Activated T-helper 1 cell treated with anti-CD3 and anti-CD28 coated beads, Interleukin-12 subunit alpha, Interleukin-12 subunit beta, Interleukin-2, Interleukin-4 antibody, amounts not matched to agents 30 ng/mL and 10 ng/mL and 1 ng/mL, durations not matched to agents 14 hours and 24 hours and 36 hours (primary cell): ENCODE measurements at regions not wholly inside any gene's neighbourhood (a gene's known extent, or its start where the extent isn't known, plus 50 kb on each side); places are given as distances from the start of the nearest gene placed in this dataset.

Source experiments
- DNase-seq: peaks from one replicate; pipeline ENCODE4 v3.0.0; 2021; ENCODE audit warnings: low spot score
- H3K27ac Mint-ChIP-seq: one replicate; pipeline ENCODE4 v1.8.0; 2021; ENCODE audit warnings: mild to moderate bottlenecking, mixed read lengths
- H3K27me3 Mint-ChIP-seq: one replicate; pipeline ENCODE4 v1.8.0; 2022; ENCODE audit warnings: mild to moderate bottlenecking, moderate library complexity, mixed read lengths; ENCODE audit not compliant: insufficient read depth
- H3K36me3 Mint-ChIP-seq: one replicate; pipeline ENCODE4 v1.8.0; 2021; ENCODE audit warnings: low read depth, mixed read lengths
- H3K4me1 Mint-ChIP-seq: one replicate; pipeline ENCODE4 v1.8.0; 2021; ENCODE audit warnings: low read depth, mixed read lengths
- H3K4me3 Mint-ChIP-seq: one replicate; pipeline ENCODE4 v1.8.0; 2021; ENCODE audit warnings: mild to moderate bottlenecking, moderate library complexity, mixed read lengths
- H3K9me3 Mint-ChIP-seq: one replicate; pipeline ENCODE4 v1.8.0; 2021; ENCODE audit warnings: mixed read lengths
- intact Hi-C: fragments of 100-400 bp; cut with micrococcal nuclease; formaldehyde crosslinking; loops from one replicate; pipeline ENCODE4 v1.15.1; 2024

DNA sequence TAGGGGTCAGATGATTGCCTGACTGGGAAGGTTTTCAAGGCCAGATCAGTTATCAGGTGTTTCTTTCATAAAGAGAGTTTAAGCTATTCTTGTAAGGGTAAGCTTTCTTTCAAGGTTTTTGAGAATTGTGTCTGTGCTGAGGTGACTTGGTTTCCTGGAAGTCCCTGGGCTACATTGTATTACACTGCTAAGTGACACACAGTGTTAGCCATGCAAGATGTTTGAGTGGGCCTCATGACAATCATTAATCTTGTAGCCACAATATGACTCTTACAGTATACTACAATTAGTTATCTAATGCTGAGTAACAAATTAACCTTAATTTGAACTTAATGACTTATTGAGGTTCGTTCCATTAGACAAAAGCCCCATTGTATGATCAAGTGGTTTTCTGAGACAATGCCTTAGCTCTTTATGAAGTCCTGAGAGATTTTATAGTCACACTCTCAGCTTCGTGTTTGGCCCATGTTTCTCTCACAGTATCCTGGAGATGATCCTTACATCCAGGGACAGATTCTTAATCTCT, 186.7 kb downstream of the RPS12 start:
- Mint-ChIP-seq H3K27ac (no peak overlapping the region), H3K36me3 (no peaks in the 10 kb centered on the region), H3K9me3 (no peaks in the 10 kb centered on the region), H3K4me3 (no peak overlapping the region), H3K27me3 (peaks cover 6% of the 10 kb centered on the region), H3K4me1 (no peaks in the 10 kb centered on the region)
- no peak for DNase-seq
- intact Hi-C loops = no loop called here

DNA sequence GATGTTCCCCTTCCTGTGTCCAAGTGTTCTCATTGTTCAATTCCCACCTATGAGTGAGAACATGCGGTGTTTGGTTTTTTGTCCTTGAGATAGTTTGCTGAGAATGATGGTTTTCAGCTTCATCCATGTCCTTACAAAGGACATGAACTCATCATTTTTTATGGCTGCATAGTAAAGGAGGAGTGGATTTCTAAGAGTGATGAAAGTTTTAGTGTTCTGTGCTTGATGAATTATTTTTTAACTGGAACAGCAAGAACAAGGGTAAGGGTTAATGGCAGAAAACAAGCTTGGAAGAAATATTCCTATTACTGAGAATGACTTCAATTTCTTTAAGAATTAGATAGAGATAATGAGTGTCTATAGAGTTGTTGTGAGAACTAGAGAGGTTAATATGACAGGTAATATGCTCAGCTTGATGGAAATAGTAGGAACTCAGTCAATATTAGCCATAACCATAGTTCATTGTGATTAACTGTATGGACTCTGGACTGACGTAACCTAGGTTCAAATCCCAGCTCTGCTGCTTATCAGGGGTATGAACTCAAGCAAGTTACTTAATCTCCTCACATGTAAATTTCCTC, 190.0 kb downstream of the RPS12 start:
- intact Hi-C loops = no loop called here
- Mint-ChIP-seq H3K27me3 (peaks cover 9% of the 10 kb centered on the region), H3K4me3 (no peak overlapping the region), H3K27ac (no peak overlapping the region), H3K4me1 (no peaks in the 10 kb centered on the region), H3K9me3 (no peaks in the 10 kb centered on the region), H3K36me3 (no peaks in the 10 kb centered on the region)
- DNase-seq = no peak

DNA sequence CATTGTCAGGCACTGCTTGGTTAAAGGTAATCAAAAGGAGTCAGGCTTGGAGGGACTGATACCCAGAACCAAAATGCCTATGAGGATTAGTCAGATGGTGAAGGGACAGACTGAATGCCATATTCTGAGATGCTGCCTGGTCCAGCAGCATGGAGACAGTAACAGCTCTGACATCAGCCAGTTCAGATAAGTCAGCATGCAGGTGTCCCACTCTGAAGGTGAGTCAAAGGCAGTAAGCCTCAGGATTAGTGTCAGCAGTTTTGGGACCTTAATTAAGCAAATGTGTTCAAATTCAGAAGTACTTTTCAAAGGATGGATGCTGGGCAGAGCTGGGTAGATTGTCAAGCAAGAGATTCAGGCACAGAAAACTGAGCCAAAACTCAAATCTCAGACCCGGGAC, 198.4 kb downstream of the RPS12 start:
- H3K9me3 Mint-ChIP-seq = no peaks in the 10 kb centered on the region
- no peaks in the 10 kb centered on the region for H3K36me3 Mint-ChIP-seq
- H3K4me1 Mint-ChIP-seq = no peaks in the 10 kb centered on the region
- H3K4me3 Mint-ChIP-seq = no peak overlapping the region
- H3K27ac Mint-ChIP-seq = no peak overlapping the region
- intact Hi-C loops = no loop called here
- H3K27me3 Mint-ChIP-seq = peaks cover 7% of the 10 kb centered on the region
- no peak for DNase-seq

DNA sequence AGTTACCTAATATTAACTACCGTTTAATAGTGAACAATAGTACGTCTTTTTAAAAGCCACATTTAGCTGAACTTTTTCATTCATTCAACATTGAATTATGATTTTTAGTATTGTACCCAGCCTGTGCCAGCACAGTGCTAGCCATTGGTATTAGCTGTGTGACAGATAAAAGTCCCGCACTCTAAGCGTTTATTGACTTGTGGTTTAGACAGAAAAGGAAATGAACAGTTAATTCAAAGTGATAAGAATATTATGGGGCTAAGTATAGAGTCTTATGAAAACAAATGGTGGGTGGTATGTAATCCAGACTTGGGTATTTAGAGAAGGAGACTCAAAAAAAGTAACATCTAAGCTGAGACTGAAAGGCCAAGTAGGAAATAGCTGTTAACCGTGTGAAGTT, 202.3 kb downstream of the RPS12 start:
- Mint-ChIP-seq H3K36me3 (no peaks in the 10 kb centered on the region), H3K4me3 (no peak overlapping the region), H3K27ac (no peak overlapping the region), H3K27me3 (peaks cover 3% of the 10 kb centered on the region), H3K4me1 (no peaks in the 10 kb centered on the region), H3K9me3 (no peaks in the 10 kb centered on the region)
- intact Hi-C loops = no loop called here
- DNase-seq = no peak

DNA sequence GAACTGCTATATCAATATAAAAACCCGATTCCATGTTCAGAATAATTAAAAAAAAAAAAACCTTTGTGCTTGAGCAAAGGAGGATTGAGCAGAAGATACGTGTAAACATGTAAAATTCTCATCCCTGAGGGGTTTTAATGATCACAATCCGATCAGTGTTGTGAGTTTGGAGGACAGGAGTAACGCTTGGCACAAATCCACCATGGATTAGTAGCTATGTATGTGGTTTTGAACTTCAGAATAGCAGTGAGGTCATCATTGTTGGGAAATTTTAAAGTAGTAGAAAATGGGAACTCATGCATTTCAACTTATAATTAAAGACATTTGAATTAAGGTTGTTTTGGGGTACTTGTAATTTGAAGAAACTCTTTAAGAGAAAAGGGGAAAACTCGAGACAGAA, 203.2 kb downstream of the RPS12 start:
- no peak for DNase-seq
- intact Hi-C loops = no loop called here
- Mint-ChIP-seq H3K4me3 (no peak overlapping the region), H3K27me3 (peaks cover 3% of the 10 kb centered on the region), H3K4me1 (no peaks in the 10 kb centered on the region), H3K36me3 (no peaks in the 10 kb centered on the region), H3K27ac (no peak overlapping the region), H3K9me3 (no peaks in the 10 kb centered on the region)

DNA sequence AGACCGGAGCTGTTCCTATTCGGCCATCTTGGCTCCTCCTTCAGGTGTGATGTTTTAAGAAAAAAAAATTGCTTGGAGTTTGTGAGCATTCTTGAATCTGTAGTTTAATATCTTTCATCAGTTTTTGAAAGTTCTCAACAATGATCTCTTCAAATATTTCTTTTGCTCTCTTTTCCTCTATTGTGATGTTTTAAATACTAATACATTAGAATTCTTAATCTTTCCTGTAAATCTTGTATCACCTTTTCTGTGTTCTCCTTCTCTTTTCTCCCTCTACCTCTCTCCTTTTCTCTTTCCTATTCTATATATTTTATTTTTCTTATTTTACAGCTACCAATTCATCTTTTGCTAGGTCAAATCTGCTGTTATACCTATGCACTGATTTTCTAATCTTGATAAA, 212.3 kb downstream of the RPS12 start:
- no peaks in the 10 kb centered on the region for H3K4me1 Mint-ChIP-seq
- H3K9me3 Mint-ChIP-seq = no peaks in the 10 kb centered on the region
- H3K27me3 Mint-ChIP-seq = no peaks in the 10 kb centered on the region
- H3K36me3 Mint-ChIP-seq = no peaks in the 10 kb centered on the region
- intact Hi-C loops = no loop called here
- no peak for DNase-seq
- no peak overlapping the region for H3K27ac Mint-ChIP-seq
- H3K4me3 Mint-ChIP-seq = no peak overlapping the region

DNA sequence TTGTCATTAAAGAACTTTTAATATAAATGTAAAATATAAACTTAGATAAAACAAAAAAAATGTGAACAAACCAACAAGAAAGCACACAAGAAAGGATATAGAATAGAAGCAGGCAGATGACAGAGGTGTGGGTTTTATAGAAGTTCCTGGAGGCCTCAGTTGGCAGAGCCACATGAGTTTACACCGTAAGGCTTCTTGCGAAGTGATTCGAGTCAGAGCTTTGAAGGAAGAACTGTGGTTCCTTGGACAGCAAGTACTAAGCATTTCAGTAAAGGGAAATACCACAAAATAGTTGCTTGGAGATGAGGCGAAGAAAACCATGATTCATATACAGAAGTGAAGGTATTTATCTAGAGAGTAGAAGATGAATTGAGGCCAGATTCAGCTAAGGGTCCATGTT, 207.9 kb upstream of the EYA4 start:
- no peaks in the 10 kb centered on the region for H3K4me1 Mint-ChIP-seq
- H3K27ac Mint-ChIP-seq = no peak overlapping the region
- peaks cover 4% of the 10 kb centered on the region for H3K27me3 Mint-ChIP-seq
- DNase-seq = no peak
- no peaks in the 10 kb centered on the region for H3K36me3 Mint-ChIP-seq
- no peak overlapping the region for H3K4me3 Mint-ChIP-seq
- H3K9me3 Mint-ChIP-seq = no peaks in the 10 kb centered on the region
- intact Hi-C loops = no loop called here

DNA sequence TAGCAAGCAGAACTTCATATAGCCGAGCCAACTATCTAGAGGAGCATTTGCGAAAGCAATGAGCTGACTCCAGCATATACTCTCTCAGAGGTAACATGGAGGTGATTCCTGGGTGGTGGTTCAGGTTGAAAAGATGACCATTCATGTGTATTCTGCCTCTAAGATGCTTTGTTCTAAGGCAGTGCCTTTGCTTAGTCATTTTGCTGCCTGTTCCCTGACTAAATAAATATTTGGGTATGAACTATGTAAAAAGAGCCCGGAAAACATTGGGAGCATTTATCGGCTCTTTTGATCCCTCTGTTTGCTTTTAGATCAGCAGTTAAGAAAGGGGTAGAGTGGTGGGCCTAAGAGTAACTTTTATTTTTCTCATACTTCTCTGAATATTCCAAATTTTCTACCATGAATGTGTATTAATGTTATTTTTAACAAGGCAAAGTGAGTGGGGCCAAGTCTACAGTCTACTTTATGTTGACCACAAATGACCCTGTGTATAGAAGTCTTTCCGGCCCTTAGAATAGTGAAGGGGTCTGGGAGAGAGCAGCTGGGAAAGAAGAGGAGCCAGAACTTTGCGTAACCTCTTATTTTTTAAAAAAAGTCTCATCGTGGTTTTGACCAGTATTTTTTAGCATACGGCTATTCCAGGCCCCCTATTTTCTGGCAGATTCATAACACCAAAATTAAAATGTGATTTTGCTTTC, 206.5 kb upstream of the EYA4 start:
- H3K4me1 Mint-ChIP-seq = no peaks in the 10 kb centered on the region
- no peaks in the 10 kb centered on the region for H3K36me3 Mint-ChIP-seq
- no peak overlapping the region for H3K27ac Mint-ChIP-seq
- no peaks in the 10 kb centered on the region for H3K9me3 Mint-ChIP-seq
- intact Hi-C loops = no loop called here
- DNase-seq = no peak
- no peak overlapping the region for H3K4me3 Mint-ChIP-seq
- H3K27me3 Mint-ChIP-seq = peaks cover 4% of the 10 kb centered on the region

DNA sequence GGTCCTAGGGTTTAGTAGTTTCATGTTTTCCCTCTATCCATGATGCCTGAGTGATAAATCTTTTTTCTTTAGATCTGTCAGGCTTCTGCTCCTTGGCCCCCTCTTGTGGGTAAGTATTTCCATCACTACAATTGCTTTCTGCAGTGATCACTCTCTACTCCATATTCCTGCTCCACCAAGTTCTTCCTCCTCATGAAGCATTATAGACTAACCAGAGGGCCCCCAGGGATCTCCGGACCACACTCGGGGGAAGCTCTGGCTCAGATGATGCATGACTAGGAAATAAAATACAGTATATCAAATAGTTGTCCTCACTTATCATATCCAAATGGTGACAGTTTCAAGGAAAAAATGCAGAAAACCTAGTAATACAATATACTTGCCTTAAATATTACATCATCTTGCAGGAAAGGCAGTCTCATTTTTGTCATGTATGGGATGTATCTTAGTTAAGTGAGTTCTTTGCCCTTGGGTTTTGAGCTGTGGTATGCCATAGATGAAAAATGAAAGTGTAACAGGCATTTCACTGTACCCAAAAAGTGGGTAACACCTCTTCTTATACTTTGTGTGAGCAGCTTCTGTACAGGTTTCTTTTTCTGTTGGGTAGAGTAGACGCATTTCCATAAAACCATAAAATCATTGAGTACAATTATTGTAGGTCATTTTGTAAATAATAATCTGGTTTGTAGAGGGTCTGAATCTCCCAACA, 200.9 kb upstream of the EYA4 start:
- DNase-seq = no peak
- no peaks in the 10 kb centered on the region for H3K36me3 Mint-ChIP-seq
- intact Hi-C loops = no loop called here
- H3K27ac Mint-ChIP-seq = no peak overlapping the region
- no peaks in the 10 kb centered on the region for H3K9me3 Mint-ChIP-seq
- H3K27me3 Mint-ChIP-seq = peaks cover 4% of the 10 kb centered on the region
- H3K4me3 Mint-ChIP-seq = no peak overlapping the region
- H3K4me1 Mint-ChIP-seq = no peaks in the 10 kb centered on the region

DNA sequence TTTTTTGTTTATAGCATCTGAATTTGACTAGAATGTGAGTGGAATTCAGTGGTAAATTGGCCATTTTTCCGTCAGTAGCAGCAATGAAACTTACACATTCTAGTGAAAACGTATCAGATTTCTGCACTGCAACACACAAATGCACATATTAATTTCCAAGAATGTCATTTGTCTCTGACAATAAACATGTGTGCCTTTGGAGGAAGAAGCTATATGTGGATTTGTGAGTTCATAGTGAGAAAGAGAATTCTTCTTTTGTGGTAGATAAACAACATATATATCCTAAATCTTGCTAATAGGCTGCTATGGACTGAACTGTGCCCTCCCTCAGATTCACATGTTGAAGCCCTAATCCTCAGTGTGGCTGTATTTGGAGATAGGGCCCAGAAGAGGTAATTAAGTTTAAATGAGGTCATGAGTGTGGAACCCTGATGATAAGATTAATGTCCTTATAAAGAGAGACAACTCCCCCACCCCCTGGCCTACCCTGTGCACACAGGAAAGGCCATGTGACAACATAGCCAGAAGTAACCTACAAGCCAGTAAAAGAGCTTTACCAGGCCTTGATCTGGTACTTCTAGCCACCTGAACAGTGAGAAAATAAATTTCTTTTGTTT, 200.2 kb upstream of the EYA4 start:
- Mint-ChIP-seq H3K36me3 (no peaks in the 10 kb centered on the region), H3K4me1 (no peaks in the 10 kb centered on the region), H3K27me3 (peaks cover 4% of the 10 kb centered on the region), H3K9me3 (no peaks in the 10 kb centered on the region), H3K27ac (no peak overlapping the region), H3K4me3 (no peak overlapping the region)
- DNase-seq = no peak
- intact Hi-C loops = no loop called here

DNA sequence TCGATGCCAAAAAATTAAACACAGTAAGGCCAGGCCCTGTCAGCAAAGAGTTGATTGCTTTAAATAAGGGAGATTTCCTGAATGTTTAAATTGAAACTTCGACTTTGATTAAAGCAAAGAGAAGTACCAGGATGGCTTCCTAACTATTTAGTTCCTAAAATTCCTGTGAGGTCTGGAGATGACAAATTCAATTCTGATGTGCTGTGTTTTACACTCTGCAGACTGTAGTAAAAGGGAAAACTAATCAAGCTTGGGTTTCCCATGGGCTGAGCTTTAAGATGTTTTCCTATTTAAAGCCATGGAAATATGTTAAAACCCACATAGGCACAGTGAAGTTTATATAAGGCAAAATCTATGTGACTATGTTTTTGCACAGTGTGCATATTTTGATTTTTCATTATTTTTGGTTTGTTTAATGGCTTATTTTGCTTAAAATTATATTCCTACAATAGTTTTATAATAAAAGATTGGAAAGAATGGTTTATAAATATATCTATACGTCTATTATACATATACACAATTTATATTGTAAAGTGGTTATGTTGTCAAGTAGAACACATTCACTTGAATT, 198.5 kb upstream of the EYA4 start:
- no peak for DNase-seq
- intact Hi-C loops = no loop called here
- Mint-ChIP-seq H3K36me3 (no peaks in the 10 kb centered on the region), H3K4me1 (no peaks in the 10 kb centered on the region), H3K27ac (no peak overlapping the region), H3K9me3 (no peaks in the 10 kb centered on the region), H3K4me3 (no peak overlapping the region), H3K27me3 (peaks cover 3% of the 10 kb centered on the region)

DNA sequence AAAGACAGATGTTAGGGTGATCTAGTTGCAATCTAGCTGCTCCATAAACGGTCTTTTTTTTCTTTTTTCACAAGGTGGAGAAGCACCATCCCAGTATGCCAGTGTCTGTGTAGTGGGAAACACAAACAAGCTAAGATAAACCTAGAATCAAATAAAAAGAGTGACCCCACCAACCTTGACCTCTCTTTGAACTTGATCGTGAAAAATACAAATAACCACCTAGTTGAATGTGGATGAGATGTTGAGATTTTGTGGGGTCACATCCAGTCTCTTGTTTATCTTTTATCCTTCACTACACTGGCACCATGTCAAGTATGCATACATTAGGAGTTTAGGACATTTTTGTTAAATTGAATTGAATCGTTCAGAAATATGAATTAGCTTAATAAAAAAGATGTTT, 194.6 kb upstream of the EYA4 start:
- Mint-ChIP-seq H3K27ac (no peak overlapping the region), H3K4me1 (no peaks in the 10 kb centered on the region), H3K9me3 (no peaks in the 10 kb centered on the region), H3K36me3 (no peaks in the 10 kb centered on the region), H3K4me3 (no peak overlapping the region), H3K27me3 (peaks cover 5% of the 10 kb centered on the region)
- intact Hi-C loops = no loop called here
- DNase-seq = no peak
